Thyroid gland (tissue), 4 donors: ENCODE measurements at regions not wholly inside any gene's neighbourhood (a gene's known extent, or its start where the extent isn't known, plus 50 kb on each side); places are given as distances from the start of the nearest gene placed in this dataset.
A peak's percentile ranks its signal among the peaks of the same experiment; 100 is the strongest.

ENCODE experiments used
- DNase-seq, 2 donors: peaks; one replicate each; pipeline ENCODE4 v3.0.0-alpha.2; 2019
- H3K27ac ChIP-seq, 3 donors: fragments of 200-600 bp; sonication (generic); 1 replicate in 2 of 3; 2 replicates in 1 of 3; pipeline ENCODE4 v1.5.1; 2016 to 2019; ENCODE audit warnings: mild to moderate bottlenecking in 1 of 3, moderate library complexity in 1 of 3
- H3K27me3 ChIP-seq: fragments of 200-600 bp; sonication (generic); one replicate; pipeline ENCODE4 v1.5.1; 2019
- H3K36me3 ChIP-seq, 2 donors: fragments of 200-600 bp; sonication (generic); one replicate each; pipeline ENCODE4 v1.5.1; 2016 to 2019
- H3K4me1 ChIP-seq, 2 donors: fragments of 200-600 bp; sonication (generic); one replicate each; pipeline ENCODE4 v1.5.1; 2017 to 2019
- H3K4me3 ChIP-seq, 3 donors: fragments of 200-600 bp; sonication (generic); replicated peaks in 1 of 3; 1 replicate in 2 of 3; 2 replicates in 1 of 3; pipeline ENCODE4 v1.5.1; 2016; ENCODE audit warnings: mild to moderate bottlenecking in 1 of 3
- H3K9me3 ChIP-seq: fragments of 200-600 bp; sonication (generic); one replicate; pipeline ENCODE4 v1.5.1; 2017
- POLR2A ChIP-seq, 2 donors: fragments of 450-650 bp; IDR thresholded peaks; one replicate each; pipeline ENCODE4 v1.6.1; 2017; ENCODE audit warnings: antibody characterized with exemption in 2 of 2, mild to moderate bottlenecking in 2 of 2, moderate library complexity in 1 of 2
- WGBS, 2 donors: methylation state at CpG; one replicate each; pipeline ENCODE4 v1.1.5; 2017; 5-methylcytosine and 5-hydroxymethylcytosine counted together
- intact Hi-C: fragments of 100-400 bp; cut with DNase I; formaldehyde crosslinking; loops from one replicate; pipeline ENCODE4 v1.15.1; 2023
- TF ChIP-seq, protein P1 (sequence below), 6 experiments: fragments of 200-600 bp in 3 of 6; fragments of 450-650 bp in 3 of 6; sonication (generic) in 3 of 6; IDR thresholded peaks; one replicate each; pipeline ENCODE4 v1.5.1; 2016 to 2019; ENCODE audit warnings: antibody characterized with exemption in 6 of 6, mild to moderate bottlenecking in 2 of 6, inconsistent platforms in 1 of 6, moderate library complexity in 1 of 6

- no peaks in the 10 kb centered on the region for H3K27me3 ChIP-seq
- H3K27ac ChIP-seq = peak overlapping the region in 1 of 3 donors; percentile 7
- no peaks in the 10 kb centered on the region for H3K9me3 ChIP-seq
- H3K36me3 ChIP-seq = no peaks in the 10 kb centered on the region
- no peak for TF ChIP-seq POLR2A (IDR thresholded peaks at IDR 0.05)
- TF ChIP-seq, protein P1, sequence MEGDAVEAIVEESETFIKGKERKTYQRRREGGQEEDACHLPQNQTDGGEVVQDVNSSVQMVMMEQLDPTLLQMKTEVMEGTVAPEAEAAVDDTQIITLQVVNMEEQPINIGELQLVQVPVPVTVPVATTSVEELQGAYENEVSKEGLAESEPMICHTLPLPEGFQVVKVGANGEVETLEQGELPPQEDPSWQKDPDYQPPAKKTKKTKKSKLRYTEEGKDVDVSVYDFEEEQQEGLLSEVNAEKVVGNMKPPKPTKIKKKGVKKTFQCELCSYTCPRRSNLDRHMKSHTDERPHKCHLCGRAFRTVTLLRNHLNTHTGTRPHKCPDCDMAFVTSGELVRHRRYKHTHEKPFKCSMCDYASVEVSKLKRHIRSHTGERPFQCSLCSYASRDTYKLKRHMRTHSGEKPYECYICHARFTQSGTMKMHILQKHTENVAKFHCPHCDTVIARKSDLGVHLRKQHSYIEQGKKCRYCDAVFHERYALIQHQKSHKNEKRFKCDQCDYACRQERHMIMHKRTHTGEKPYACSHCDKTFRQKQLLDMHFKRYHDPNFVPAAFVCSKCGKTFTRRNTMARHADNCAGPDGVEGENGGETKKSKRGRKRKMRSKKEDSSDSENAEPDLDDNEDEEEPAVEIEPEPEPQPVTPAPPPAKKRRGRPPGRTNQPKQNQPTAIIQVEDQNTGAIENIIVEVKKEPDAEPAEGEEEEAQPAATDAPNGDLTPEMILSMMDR (IDR thresholded peaks at IDR 0.05) = no peak
- no peak for DNase-seq
- no peak overlapping the region for H3K4me3 ChIP-seq
- 79 to 98% methylated on average over 3 of the region's 3 CpGs for WGBS, 2 donors
- intact Hi-C loops = no loop called here
- H3K4me1 ChIP-seq = peaks cover 24 to 28% of the 10 kb centered on the region in 2 donors
Measured at GRCh38 chr6:20302168-20302567, 89.9 kb upstream of the MBOAT1 start.

DNA sequence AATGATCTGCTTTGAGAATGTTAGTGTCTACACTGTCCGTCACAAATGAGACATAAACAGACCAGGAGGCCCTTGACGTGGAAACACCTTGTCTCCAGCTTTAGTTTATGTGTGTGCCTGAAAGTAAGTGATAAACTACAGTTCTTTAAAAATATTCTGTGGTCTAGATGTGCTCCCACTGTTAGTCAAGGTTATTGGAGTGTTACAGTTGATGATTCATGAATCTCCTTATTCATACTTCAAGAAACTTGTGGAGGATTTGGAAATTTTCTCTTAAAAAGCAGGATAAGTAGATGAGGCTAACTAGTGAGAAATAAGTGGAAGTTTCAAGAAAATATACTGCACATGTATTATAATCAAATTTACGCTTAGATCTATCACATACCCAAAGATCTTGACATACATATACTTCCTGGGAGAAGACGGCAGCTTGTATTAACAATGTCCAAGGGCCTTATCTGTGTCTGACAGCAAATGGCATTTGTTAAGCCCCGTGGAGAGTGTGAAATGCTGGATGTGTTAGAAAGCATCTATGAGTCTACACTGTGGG is 90.5 kb upstream of the MBOAT1 start:
- H3K9me3 ChIP-seq = no peaks in the 10 kb centered on the region
- no peak for TF ChIP-seq POLR2A (IDR thresholded peaks at IDR 0.05)
- TF ChIP-seq, protein P1 (IDR thresholded peaks at IDR 0.05) = no peak
- peak overlapping the region in 1 of 3 donors; percentile 7 for H3K27ac ChIP-seq
- no peaks in the 10 kb centered on the region for H3K36me3 ChIP-seq
- H3K27me3 ChIP-seq = no peaks in the 10 kb centered on the region
- intact Hi-C loops = no loop called here
- no peak overlapping the region for H3K4me3 ChIP-seq
- peaks cover 24 to 28% of the 10 kb centered on the region in 2 donors for H3K4me1 ChIP-seq
- no peak for DNase-seq
- 56 to 64% methylated on average over 5 of the region's 5 CpGs for WGBS, 2 donors

DNA sequence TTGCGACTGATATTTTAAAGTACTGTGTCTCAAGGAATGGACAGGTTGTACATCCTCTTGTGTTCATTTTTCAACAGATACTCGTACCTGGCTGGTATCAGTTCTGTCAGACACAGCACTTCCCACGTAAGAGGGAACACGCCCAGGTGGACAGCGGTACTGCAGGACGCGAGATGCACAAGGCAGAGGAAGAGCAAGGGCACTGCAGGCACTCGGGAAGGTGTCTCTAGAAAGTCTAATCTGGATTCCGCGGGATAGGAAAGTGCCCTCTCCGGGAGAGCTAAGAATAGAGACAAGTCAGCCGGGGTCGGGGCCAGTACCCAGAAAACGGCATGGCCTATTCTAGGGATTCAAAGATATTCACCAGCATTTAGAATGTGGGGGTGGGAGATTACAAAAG is 94.2 kb upstream of the MBOAT1 start:
- Histone ChIP-seq H3K36me3 (no peaks in the 10 kb centered on the region), H3K4me3 (no peak overlapping the region), H3K27me3 (no peaks in the 10 kb centered on the region), H3K9me3 (no peaks in the 10 kb centered on the region), H3K27ac (no peak overlapping the region), H3K4me1 (peaks cover 24 to 28% of the 10 kb centered on the region in 2 donors)
- WGBS, 2 donors = 81 to 85% methylated on average over 14 of the region's 14 CpGs
- intact Hi-C loops = no loop called here
- no peak for DNase-seq
- TF ChIP-seq POLR2A (IDR thresholded peaks at IDR 0.05) = no peak
- TF ChIP-seq, protein P1 (IDR thresholded peaks at IDR 0.05) = no peak

GRCh38 chr6:20309186-20309585 is 92.5 kb upstream of the E2F3 start:
- Histone ChIP-seq H3K9me3 (no peaks in the 10 kb centered on the region), H3K27ac (no peak overlapping the region), H3K27me3 (no peaks in the 10 kb centered on the region), H3K4me1 (peaks cover 18 to 23% of the 10 kb centered on the region in 2 donors), H3K36me3 (no peaks in the 10 kb centered on the region), H3K4me3 (no peak overlapping the region)
- 69 to 82% methylated on average over 2 of the region's 2 CpGs for WGBS, 2 donors
- TF ChIP-seq, protein P1 (IDR thresholded peaks at IDR 0.05) = no peak
- TF ChIP-seq POLR2A (IDR thresholded peaks at IDR 0.05) = no peak
- no peak for DNase-seq
- intact Hi-C loops = no loop called here

GRCh38 chr6:20310185-20310584 is 91.5 kb upstream of the E2F3 start:
- intact Hi-C loops = no loop called here

More at GRCh38 chr6:20310185-20310584, 91.5 kb upstream of the E2F3 start:
- WGBS, 2 donors = 95 to 96% methylated on average over 1 of the region's 1 CpG
- H3K27me3 ChIP-seq = no peaks in the 10 kb centered on the region
- DNase-seq = no peak
- TF ChIP-seq POLR2A (IDR thresholded peaks at IDR 0.05) = no peak
- no peak overlapping the region for H3K4me3 ChIP-seq
- H3K27ac ChIP-seq = no peak overlapping the region
- peaks cover 17% of the 10 kb centered on the region in 2 donors for H3K4me1 ChIP-seq
- no peaks in the 10 kb centered on the region for H3K9me3 ChIP-seq
- no peaks in the 10 kb centered on the region for H3K36me3 ChIP-seq
